Thoracic aorta (tissue), 2 donors: ENCODE measurements at regions not wholly inside any gene's neighbourhood (a gene's known extent, or its start where the extent isn't known, plus 50 kb on each side); places are given as distances from the start of the nearest gene placed in this dataset.

ENCODE experiments used
- ATAC-seq: fragments of 150-250 bp; one replicate; pipeline ENCODE4 v1.8.0; 2017; ENCODE audit warnings: low read depth; ENCODE audit not compliant: insufficient number of reproducible peaks, low FRiP score
- DNase-seq: peaks from one replicate; pipeline ENCODE4 v3.0.0-alpha.2; 2020; ENCODE audit warnings: low spot score
- H3K27ac ChIP-seq, 2 donors: fragments of 200-600 bp; sonication (generic); 1 replicate in 1 of 2; 2 replicates in 1 of 2; pipeline ENCODE4 v1.5.1; 2016; ENCODE audit warnings: mild to moderate bottlenecking in 2 of 2, moderate library complexity in 2 of 2
- H3K27me3 ChIP-seq: fragments of 200-600 bp; sonication (generic); replicated peaks from 2 replicates; pipeline ENCODE4 v1.6.0; 2016; ENCODE audit warnings: mild to moderate bottlenecking; ENCODE audit not compliant: insufficient read depth
- H3K36me3 ChIP-seq: fragments of 200-600 bp; sonication (generic); one replicate; pipeline ENCODE4 v1.5.1; 2016
- H3K4me1 ChIP-seq, 2 donors: fragments of 200-600 bp; sonication (generic); 1 replicate in 1 of 2; 2 replicates in 1 of 2; pipeline versions ENCODE4 v1.5.1 to v1.6.0; 2016; ENCODE audit warnings: low read depth in 2 of 2, mild to moderate bottlenecking in 1 of 2; ENCODE audit not compliant: control insufficient read depth in 1 of 2
- H3K4me3 ChIP-seq: fragments of 200-600 bp; sonication (generic); 2 replicates; pipeline ENCODE4 v1.5.1; 2016; ENCODE audit warnings: mild to moderate bottlenecking
- H3K9me3 ChIP-seq: fragments of 200-600 bp; sonication (generic); 2 replicates; pipeline ENCODE4 v1.5.1; 2016
- TF ChIP-seq, protein P1 (sequence below): fragments of 200-600 bp; sonication (generic); IDR thresholded peaks from one replicate; pipeline ENCODE4 v1.5.1; 2019; ENCODE audit warnings: antibody characterized with exemption

- no peak overlapping the region for H3K4me3 ChIP-seq
- TF ChIP-seq, protein P1, sequence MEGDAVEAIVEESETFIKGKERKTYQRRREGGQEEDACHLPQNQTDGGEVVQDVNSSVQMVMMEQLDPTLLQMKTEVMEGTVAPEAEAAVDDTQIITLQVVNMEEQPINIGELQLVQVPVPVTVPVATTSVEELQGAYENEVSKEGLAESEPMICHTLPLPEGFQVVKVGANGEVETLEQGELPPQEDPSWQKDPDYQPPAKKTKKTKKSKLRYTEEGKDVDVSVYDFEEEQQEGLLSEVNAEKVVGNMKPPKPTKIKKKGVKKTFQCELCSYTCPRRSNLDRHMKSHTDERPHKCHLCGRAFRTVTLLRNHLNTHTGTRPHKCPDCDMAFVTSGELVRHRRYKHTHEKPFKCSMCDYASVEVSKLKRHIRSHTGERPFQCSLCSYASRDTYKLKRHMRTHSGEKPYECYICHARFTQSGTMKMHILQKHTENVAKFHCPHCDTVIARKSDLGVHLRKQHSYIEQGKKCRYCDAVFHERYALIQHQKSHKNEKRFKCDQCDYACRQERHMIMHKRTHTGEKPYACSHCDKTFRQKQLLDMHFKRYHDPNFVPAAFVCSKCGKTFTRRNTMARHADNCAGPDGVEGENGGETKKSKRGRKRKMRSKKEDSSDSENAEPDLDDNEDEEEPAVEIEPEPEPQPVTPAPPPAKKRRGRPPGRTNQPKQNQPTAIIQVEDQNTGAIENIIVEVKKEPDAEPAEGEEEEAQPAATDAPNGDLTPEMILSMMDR: no peak
- H3K9me3 ChIP-seq: peaks cover 3% of the 10 kb centered on the region
- peaks cover 0 to 25% of the 10 kb centered on the region in 2 donors for H3K4me1 ChIP-seq
- no peak overlapping the region for H3K27ac ChIP-seq
- ATAC-seq (no peak), DNase-seq (no peak)
- H3K27me3 ChIP-seq: no peaks in the 10 kb centered on the region
- H3K36me3 ChIP-seq: no peaks in the 10 kb centered on the region
Observed at GRCh38 chr9:81369121-81369520, 320.2 kb downstream of the TLE1 start.

- TF ChIP-seq, protein P1: no peak
Observed at GRCh38 chr9:81363916-81364480, 325.3 kb downstream of the TLE1 start.

DNA sequence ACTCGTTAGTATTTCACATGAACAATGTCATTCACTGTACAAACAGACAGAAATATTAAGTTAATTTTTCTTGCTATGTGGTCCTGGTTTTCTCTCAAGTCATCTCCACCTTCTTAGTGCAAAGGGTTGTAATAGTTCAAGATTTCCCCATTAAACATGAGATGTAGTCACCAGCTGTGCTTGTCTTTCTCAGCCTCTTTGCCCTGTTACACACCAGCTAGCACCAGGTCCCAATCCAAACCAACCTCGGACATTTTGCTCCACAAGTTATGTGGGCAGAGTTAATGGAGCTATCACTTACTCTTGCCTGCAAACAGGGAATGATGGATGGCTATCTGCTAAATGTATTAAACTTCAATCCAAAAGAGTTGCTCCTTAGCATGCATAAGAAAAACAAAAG lies 328.1 kb downstream of the TLE1 start:
- Histone ChIP-seq H3K27me3 (no peaks in the 10 kb centered on the region), H3K4me1 (no peaks in the 10 kb centered on the region), H3K27ac (no peak overlapping the region), H3K4me3 (no peak overlapping the region), H3K9me3 (peaks cover 3% of the 10 kb centered on the region), H3K36me3 (no peaks in the 10 kb centered on the region)
- TF ChIP-seq, protein P1: no peak
- no peak for DNase-seq
- no peak for ATAC-seq

More at GRCh38 chr9:81363916-81364480, 325.3 kb downstream of the TLE1 start:
- Histone ChIP-seq H3K9me3 (peaks cover 3% of the 10 kb centered on the region), H3K27ac (no peak overlapping the region), H3K4me1 (no peaks in the 10 kb centered on the region), H3K36me3 (no peaks in the 10 kb centered on the region), H3K27me3 (no peaks in the 10 kb centered on the region), H3K4me3 (no peak overlapping the region)
- ATAC-seq: no peak
- DNase-seq: no peak

- no peak for ATAC-seq
- Histone ChIP-seq H3K27ac (no peak overlapping the region), H3K9me3 (no peaks in the 10 kb centered on the region), H3K4me3 (no peak overlapping the region), H3K27me3 (no peaks in the 10 kb centered on the region), H3K4me1 (no peaks in the 10 kb centered on the region), H3K36me3 (no peaks in the 10 kb centered on the region)
- no peak for DNase-seq
- TF ChIP-seq, protein P1: no peak
Observed at GRCh38 chr9:81351166-81351565, 338.2 kb downstream of the TLE1 start.

GRCh38 chr9:81344366-81344765 lies 345.0 kb downstream of the TLE1 start:
- no peaks in the 10 kb centered on the region for H3K36me3 ChIP-seq
- TF ChIP-seq, protein P1: no peak
- ATAC-seq: no peak

More at GRCh38 chr9:81344366-81344765, 345.0 kb downstream of the TLE1 start:
- no peaks in the 10 kb centered on the region for H3K9me3 ChIP-seq
- no peak overlapping the region for H3K4me3 ChIP-seq
- H3K4me1 ChIP-seq: no peaks in the 10 kb centered on the region
- no peak for DNase-seq
- no peak overlapping the region for H3K27ac ChIP-seq
- H3K27me3 ChIP-seq: no peaks in the 10 kb centered on the region
